Glutamatergic neuron (in vitro differentiated cells): ENCODE measurements at regions not wholly inside any gene's neighbourhood (a gene's known extent, or its start where the extent isn't known, plus 50 kb on each side); places are given as distances from the start of the nearest gene placed in this dataset.

ENCODE experiments used
- DNase-seq: peaks from one replicate; pipeline ENCODE4 v3.0.0; 2022
- H3K27ac Mint-ChIP-seq: one replicate; pipeline ENCODE4 v1.8.0; 2020; ENCODE audit warnings: mild to moderate bottlenecking, mixed read lengths, inconsistent platforms; ENCODE audit not compliant: unreplicated experiment
- H3K27me3 Mint-ChIP-seq: one replicate; pipeline ENCODE4 v1.8.0; 2020; ENCODE audit warnings: mild to moderate bottlenecking, moderate library complexity, mixed read lengths, inconsistent platforms; ENCODE audit not compliant: unreplicated experiment
- H3K36me3 Mint-ChIP-seq: one replicate; pipeline ENCODE4 v1.8.0; 2020; ENCODE audit warnings: mild to moderate bottlenecking, mixed read lengths, inconsistent platforms; ENCODE audit not compliant: unreplicated experiment
- H3K4me1 Mint-ChIP-seq: one replicate; pipeline ENCODE4 v1.8.0; 2020; ENCODE audit warnings: mild to moderate bottlenecking, low read depth, mixed read lengths, inconsistent platforms; ENCODE audit not compliant: unreplicated experiment
- H3K4me3 Mint-ChIP-seq: one replicate; pipeline ENCODE4 v1.8.0; 2020; ENCODE audit warnings: mild to moderate bottlenecking, mixed read lengths, inconsistent platforms; ENCODE audit not compliant: unreplicated experiment
- H3K9me3 Mint-ChIP-seq: one replicate; pipeline ENCODE4 v1.8.0; 2020; ENCODE audit warnings: mild to moderate bottlenecking, moderate library complexity, mixed read lengths, inconsistent platforms; ENCODE audit not compliant: unreplicated experiment
- TF ChIP-seq, protein P1 (sequence below): fragments of 200-600 bp; sonication (generic); IDR thresholded peaks from one replicate; pipeline ENCODE4 v1.5.0; 2021; ENCODE audit not compliant: partially characterized antibody, unreplicated experiment

DNA sequence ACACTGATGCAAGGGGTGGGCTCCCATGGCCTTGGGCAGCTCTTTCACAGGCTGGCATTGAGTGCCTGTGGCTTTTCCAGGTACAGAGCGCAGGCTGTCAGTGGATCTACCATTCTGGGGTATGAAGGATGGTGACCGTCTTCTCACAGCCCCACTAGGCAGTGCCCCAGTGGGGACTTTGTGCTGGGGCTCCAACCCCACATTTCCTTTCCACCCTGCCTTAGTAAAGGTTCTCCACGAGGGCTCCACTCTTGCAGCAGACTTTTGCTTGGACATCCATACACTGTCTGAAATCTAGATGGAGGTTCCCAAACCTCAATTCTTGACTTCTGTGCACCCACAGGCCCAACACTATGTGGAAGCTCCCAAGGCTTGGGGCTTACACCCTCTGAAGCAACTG lies 107.9 kb upstream of the ECI2 start:
- no peaks in the 10 kb centered on the region for H3K4me1 Mint-ChIP-seq
- no peak for DNase-seq
- H3K27ac Mint-ChIP-seq, result no peak overlapping the region
- peaks cover 5% of the 10 kb centered on the region for H3K27me3 Mint-ChIP-seq
- H3K36me3 Mint-ChIP-seq, result peaks cover 34% of the 10 kb centered on the region
- no peak overlapping the region for H3K4me3 Mint-ChIP-seq
- peaks cover 12% of the 10 kb centered on the region for H3K9me3 Mint-ChIP-seq
- TF ChIP-seq, protein P1, sequence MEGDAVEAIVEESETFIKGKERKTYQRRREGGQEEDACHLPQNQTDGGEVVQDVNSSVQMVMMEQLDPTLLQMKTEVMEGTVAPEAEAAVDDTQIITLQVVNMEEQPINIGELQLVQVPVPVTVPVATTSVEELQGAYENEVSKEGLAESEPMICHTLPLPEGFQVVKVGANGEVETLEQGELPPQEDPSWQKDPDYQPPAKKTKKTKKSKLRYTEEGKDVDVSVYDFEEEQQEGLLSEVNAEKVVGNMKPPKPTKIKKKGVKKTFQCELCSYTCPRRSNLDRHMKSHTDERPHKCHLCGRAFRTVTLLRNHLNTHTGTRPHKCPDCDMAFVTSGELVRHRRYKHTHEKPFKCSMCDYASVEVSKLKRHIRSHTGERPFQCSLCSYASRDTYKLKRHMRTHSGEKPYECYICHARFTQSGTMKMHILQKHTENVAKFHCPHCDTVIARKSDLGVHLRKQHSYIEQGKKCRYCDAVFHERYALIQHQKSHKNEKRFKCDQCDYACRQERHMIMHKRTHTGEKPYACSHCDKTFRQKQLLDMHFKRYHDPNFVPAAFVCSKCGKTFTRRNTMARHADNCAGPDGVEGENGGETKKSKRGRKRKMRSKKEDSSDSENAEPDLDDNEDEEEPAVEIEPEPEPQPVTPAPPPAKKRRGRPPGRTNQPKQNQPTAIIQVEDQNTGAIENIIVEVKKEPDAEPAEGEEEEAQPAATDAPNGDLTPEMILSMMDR, result no peak

DNA sequence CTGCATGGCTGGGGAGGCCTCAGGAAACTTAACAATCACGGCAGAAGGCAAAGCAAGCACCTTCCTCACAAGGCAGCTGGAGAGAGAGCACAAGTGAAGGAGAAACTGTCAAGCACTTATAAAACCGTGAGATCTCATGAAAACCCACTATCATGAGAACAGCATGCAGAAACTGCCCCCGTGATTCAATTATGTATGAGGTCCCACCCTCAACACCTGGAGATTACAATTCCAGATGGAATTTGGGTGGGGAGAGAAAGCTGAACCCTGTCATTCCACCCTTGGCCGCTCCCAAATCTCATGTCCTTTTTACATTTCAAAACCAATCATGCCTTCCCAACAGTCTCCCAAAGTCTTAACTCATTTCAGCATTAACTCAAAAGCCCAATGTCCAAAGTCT lies 107.2 kb upstream of the ECI2 start:
- H3K36me3 Mint-ChIP-seq, result peaks cover 34% of the 10 kb centered on the region
- TF ChIP-seq, protein P1, result no peak
- no peak for DNase-seq
- H3K27me3 Mint-ChIP-seq, result peaks cover 5% of the 10 kb centered on the region
- H3K4me1 Mint-ChIP-seq, result no peaks in the 10 kb centered on the region
- peaks cover 12% of the 10 kb centered on the region for H3K9me3 Mint-ChIP-seq
- no peak overlapping the region for H3K27ac Mint-ChIP-seq
- no peak overlapping the region for H3K4me3 Mint-ChIP-seq

DNA sequence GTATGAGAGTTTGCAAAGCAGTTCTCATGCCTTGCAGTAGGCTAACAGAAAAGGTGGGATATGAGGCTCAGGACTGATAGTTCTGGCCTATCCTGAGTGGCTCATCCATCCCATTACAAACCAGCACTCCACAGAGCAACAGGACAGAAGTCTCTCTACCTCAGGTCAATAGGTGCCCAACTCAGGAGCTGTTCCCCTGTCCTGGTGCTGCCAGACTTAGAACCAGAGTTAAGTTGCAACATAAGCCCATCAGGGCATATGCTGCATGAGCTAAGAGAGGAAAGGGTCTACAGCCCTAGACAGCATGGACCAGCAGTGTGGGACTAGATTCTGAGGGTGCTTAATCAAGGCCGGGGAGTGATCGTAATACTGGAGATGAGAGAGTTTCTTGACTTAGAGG lies 104.8 kb upstream of the ECI2 start:
- Mint-ChIP-seq H3K4me1 (no peaks in the 10 kb centered on the region), H3K27ac (no peak overlapping the region), H3K4me3 (no peak overlapping the region), H3K36me3 (peaks cover 34% of the 10 kb centered on the region), H3K27me3 (peaks cover 2% of the 10 kb centered on the region), H3K9me3 (peaks cover 5% of the 10 kb centered on the region)
- TF ChIP-seq, protein P1, result no peak
- no peak for DNase-seq

DNA sequence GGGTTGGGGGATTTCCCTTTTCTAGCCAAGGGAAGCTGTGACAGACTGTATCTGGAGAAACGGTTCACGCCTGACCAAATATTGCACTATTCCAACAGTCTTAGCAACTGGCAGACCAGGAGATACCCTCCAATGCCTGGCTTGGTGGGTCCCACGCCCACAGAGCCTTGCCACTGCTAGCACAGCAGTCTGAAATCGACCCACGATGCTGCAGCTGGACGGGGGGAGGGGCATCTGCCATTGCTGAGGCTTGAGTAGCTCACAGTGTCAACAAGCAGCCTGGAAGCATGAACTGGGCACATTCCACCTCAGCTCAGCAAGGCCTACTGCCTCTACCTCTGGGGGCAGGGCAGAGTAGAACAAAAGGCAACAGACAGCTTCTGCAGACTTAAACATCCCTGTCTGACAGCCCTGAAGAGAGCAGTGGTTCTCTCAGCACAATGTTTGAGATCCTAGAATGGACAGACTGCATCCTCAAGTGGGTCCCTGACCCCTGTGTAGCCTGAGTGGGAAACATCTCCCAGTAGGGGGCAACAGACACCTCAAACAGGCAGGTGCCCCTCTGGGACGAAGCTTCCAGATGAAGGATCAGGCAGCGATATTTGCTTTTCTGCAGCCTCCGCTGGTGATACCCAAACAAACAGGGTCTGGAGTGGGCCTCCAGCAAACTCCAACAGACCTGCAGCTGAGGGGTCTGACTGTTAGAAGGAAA lies 89.9 kb upstream of the ECI2 start:
- H3K4me1 Mint-ChIP-seq, result no peaks in the 10 kb centered on the region
- no peak for DNase-seq
- H3K27ac Mint-ChIP-seq, result no peak overlapping the region
- H3K4me3 Mint-ChIP-seq, result no peak overlapping the region
- TF ChIP-seq, protein P1, result no peak
- peaks cover 11% of the 10 kb centered on the region for H3K36me3 Mint-ChIP-seq
- H3K27me3 Mint-ChIP-seq, result no peaks in the 10 kb centered on the region
- H3K9me3 Mint-ChIP-seq, result no peaks in the 10 kb centered on the region

DNA sequence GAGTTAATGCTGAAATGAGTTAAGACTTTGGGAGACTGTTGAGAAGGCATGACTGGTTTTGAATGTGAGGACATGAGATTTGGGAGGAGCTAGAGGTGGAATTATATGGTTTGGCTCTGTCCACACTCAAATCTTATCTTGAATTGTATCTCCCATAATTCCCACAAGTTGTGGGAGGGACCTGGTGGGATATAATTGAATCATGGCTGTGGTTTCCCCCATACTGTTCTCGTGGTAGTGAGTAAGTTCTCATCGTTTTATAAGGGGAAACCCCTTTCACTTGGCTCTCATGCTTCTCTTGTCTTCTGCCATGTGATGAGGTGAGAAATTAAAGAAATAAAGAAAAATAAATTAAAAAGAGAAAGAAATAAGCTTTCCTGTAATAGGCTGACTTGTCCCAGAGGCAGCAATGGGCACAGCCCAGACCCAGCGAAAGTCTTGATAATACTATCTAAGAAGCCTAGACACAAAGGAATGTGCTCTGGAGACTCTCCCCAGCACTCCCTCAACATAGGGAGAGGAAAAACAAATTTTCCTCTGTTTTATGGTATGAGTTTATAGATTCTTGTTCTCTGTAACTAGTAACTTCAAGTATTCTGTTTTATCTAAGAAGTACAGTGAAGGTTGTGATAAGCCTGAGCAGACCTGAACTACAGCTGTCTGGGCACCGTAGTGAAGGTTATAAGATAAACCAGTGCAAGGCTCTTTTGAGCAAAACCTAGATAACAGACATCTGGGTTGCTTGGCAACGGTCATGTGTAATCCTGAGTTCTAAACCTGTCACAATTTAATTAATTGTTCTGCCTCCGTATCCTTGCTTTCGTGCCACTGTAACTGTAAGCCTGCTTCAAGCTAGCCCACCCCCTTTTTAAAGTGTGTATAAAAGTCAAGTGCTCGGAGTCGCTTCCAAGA lies 88.9 kb upstream of the ECI2 start:
- H3K9me3 Mint-ChIP-seq, result peaks cover 1% of the 10 kb centered on the region
- H3K4me1 Mint-ChIP-seq, result no peaks in the 10 kb centered on the region
- no peaks in the 10 kb centered on the region for H3K27me3 Mint-ChIP-seq
- H3K27ac Mint-ChIP-seq, result no peak overlapping the region
- peaks cover 11% of the 10 kb centered on the region for H3K36me3 Mint-ChIP-seq
- no peak overlapping the region for H3K4me3 Mint-ChIP-seq
- TF ChIP-seq, protein P1, result no peak
- DNase-seq, result no peak
